ENCODE measurements at regions not wholly inside any gene's neighbourhood (a gene's known extent, or its start where the extent isn't known, plus 50 kb on each side); places are given as distances from the start of the nearest gene placed in this dataset.

DNA sequence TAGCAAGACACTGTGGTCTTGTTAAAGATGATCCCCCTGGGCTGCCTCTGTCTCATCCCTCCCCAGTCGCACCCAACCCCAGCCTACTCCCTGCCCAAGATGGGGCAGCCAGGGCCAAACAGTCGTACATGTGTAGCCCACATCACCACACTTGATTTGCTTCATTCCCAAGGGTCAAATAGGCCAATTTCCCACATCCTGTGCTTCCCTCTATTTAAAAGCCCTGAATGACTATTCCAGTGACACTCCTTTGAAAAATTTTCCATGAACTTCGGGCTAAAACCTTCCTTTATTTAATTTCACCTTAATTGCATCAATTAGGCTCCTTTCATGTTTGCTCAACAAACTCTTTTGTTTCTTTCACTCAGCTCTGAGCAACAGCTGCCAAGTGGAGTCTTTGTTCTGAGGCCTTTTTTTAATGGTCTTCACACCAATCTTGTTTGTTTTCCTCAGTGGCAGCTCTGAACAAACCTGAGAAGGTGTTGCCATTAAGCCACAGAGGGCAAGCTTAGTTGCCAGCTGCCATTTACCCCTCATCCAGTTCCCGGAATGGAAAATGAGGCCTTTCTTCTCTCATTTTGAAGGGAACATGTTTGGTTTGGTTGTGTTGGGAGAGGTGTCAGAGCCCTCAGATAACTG lies 126.9 kb downstream of the APIP start:
- Histone ChIP-seq H3K4me1 (ENCODE audit: insufficient read depth, low read length) (peaks cover 15% of the 10 kb centered on the region), H3K36me3 (ENCODE audit: low read depth, low read length) (no peaks in the 10 kb centered on the region), H3K27ac (ENCODE audit: low read length) (no peak overlapping the region), H3K27me3 (ENCODE audit: low read length) (no peaks in the 10 kb centered on the region), H3K4me3 (ENCODE audit: low read length) (no peak overlapping the region), H3K9me3 (ENCODE audit: low read length) (no peaks in the 10 kb centered on the region), H3K9ac (ENCODE audit: low read length) (no peak overlapping the region), H3F3A (ENCODE audit: low read length, unreplicated experiment) (no peaks in the 10 kb centered on the region), H2AFZ (ENCODE audit: low read length) (no peak overlapping the region), H3K4me2 (ENCODE audit: low read length) (no peak overlapping the region), H3K9me2 (replicated peaks; ENCODE audit: low read length) (no peaks in the 10 kb centered on the region), H4K20me1 (ENCODE audit: low read length) (no peaks in the 10 kb centered on the region), H3K79me2 (ENCODE audit: low read length) (no peaks in the 10 kb centered on the region)
- intact Hi-C loops (cut with micrococcal nuclease) = loop anchor here (10.0 kb wide), 1 partner anchor 95 kb away; no protein-coding TSS in a partner anchor
- TF ChIP-seq, protein P1, sequence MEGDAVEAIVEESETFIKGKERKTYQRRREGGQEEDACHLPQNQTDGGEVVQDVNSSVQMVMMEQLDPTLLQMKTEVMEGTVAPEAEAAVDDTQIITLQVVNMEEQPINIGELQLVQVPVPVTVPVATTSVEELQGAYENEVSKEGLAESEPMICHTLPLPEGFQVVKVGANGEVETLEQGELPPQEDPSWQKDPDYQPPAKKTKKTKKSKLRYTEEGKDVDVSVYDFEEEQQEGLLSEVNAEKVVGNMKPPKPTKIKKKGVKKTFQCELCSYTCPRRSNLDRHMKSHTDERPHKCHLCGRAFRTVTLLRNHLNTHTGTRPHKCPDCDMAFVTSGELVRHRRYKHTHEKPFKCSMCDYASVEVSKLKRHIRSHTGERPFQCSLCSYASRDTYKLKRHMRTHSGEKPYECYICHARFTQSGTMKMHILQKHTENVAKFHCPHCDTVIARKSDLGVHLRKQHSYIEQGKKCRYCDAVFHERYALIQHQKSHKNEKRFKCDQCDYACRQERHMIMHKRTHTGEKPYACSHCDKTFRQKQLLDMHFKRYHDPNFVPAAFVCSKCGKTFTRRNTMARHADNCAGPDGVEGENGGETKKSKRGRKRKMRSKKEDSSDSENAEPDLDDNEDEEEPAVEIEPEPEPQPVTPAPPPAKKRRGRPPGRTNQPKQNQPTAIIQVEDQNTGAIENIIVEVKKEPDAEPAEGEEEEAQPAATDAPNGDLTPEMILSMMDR (conservative IDR thresholded peaks at IDR 0.05; ENCODE audit: low read depth, low read length) = no peak
- ChIA-PET POLR2A (ENCODE audit: unreplicated experiment) (no interaction called here), CTCF (no interaction called here)
- no peak for ATAC-seq
- BruUV-seq (replicated peaks) = no TSS peak
- no peak for DNase-seq

DNA sequence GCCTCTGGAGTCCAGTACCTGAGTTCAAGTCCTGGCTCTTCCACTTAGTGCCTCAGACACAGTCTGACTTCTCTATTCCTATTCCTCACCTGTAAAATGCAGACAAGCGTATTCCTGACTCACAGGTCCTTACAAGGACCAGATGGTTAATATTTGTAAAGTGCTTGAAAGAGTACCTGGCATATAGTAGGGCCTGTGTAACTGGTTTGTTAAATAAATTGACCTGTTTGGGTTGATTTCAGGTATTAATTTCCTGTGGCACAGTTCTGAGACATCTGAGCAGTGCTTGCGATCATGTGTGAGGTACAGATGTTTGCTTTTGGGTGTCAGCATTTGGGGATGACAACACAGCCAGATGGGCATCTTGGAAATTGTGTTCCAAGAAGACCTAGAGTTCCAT lies 127.5 kb downstream of the APIP start:
- Histone ChIP-seq H3K4me3 (ENCODE audit: low read length) (no peak overlapping the region), H3K9me2 (replicated peaks; ENCODE audit: low read length) (no peaks in the 10 kb centered on the region), H3K9ac (ENCODE audit: low read length) (no peak overlapping the region), H3K27ac (ENCODE audit: low read length) (no peak overlapping the region), H3K79me2 (ENCODE audit: low read length) (no peaks in the 10 kb centered on the region), H3F3A (ENCODE audit: low read length, unreplicated experiment) (no peaks in the 10 kb centered on the region), H3K27me3 (ENCODE audit: low read length) (no peaks in the 10 kb centered on the region), H3K4me2 (ENCODE audit: low read length) (no peak overlapping the region), H2AFZ (ENCODE audit: low read length) (no peak overlapping the region), H3K4me1 (ENCODE audit: insufficient read depth, low read length) (peaks cover 21% of the 10 kb centered on the region), H4K20me1 (ENCODE audit: low read length) (no peaks in the 10 kb centered on the region), H3K36me3 (ENCODE audit: low read depth, low read length) (no peaks in the 10 kb centered on the region), H3K9me3 (ENCODE audit: low read length) (no peaks in the 10 kb centered on the region)
- POLR2A ChIA-PET (ENCODE audit: unreplicated experiment) = no interaction called here
- no peak for DNase-seq
- CTCF ChIA-PET = no interaction called here
- intact Hi-C loops (cut with micrococcal nuclease) = loop anchor here (10.0 kb wide), 1 partner anchor 96 kb away; no protein-coding TSS in a partner anchor
- no TSS peak for BruUV-seq (replicated peaks)
- TF ChIP-seq, protein P1 (conservative IDR thresholded peaks at IDR 0.05; ENCODE audit: low read depth, low read length) = no peak
- TF ChIP-seq EZH2phosphoT487 (IDR thresholded peaks at IDR 0.05; ENCODE audit: borderline replicate concordance, low read length) (no peak), EZH2 (IDR thresholded peaks at IDR 0.05; ENCODE audit: low read length, unreplicated experiment) (no peak)
- ATAC-seq = no peak

DNA sequence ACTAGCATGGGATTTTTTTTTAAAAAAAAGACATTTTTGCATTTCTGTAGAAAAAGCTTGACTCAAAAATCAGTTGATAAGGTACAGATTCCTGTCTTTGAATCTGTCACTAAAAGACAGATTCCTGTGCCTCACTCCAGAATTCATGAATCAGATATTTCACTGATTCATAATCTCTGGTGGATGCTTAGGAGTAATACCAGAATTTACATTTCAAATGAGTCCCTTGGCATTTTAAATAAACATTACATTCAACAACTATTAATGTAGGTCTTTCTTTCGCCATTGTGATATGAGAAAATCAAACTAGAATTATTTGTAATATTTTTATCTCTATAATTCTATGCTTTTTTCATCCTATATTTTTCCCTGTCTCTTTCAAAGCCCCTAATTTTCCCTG lies 128.3 kb downstream of the APIP start:
- CTCF ChIA-PET = no interaction called here
- Histone ChIP-seq H2AFZ (ENCODE audit: low read length) (peak overlapping the region; percentile 34; the same call in 1 of the 2 replicates), H3K79me2 (ENCODE audit: low read length) (no peaks in the 10 kb centered on the region), H3K27ac (ENCODE audit: low read length) (no peak overlapping the region), H3K36me3 (ENCODE audit: low read depth, low read length) (no peaks in the 10 kb centered on the region), H3K9ac (ENCODE audit: low read length) (no peak overlapping the region), H3K9me3 (ENCODE audit: low read length) (no peaks in the 10 kb centered on the region), H3K27me3 (ENCODE audit: low read length) (no peaks in the 10 kb centered on the region), H3F3A (ENCODE audit: low read length, unreplicated experiment) (no peaks in the 10 kb centered on the region), H4K20me1 (ENCODE audit: low read length) (no peaks in the 10 kb centered on the region), H3K4me3 (ENCODE audit: low read length) (no peak overlapping the region), H3K9me2 (replicated peaks; ENCODE audit: low read length) (no peaks in the 10 kb centered on the region), H3K4me2 (ENCODE audit: low read length) (0 out of 2 replicates have a peak overlapping the region, but pooled peaks have one; percentile 13), H3K4me1 (ENCODE audit: insufficient read depth, low read length) (peaks cover 26% of the 10 kb centered on the region)
- BruUV-seq (replicated peaks) = no TSS peak
- TF ChIP-seq EZH2 (IDR thresholded peaks at IDR 0.05; ENCODE audit: low read length, unreplicated experiment) (no peak), EZH2phosphoT487 (IDR thresholded peaks at IDR 0.05; ENCODE audit: borderline replicate concordance, low read length) (no peak)
- TF ChIP-seq, protein P1 (conservative IDR thresholded peaks at IDR 0.05; ENCODE audit: low read depth, low read length) = no peak
- intact Hi-C loops (cut with micrococcal nuclease) = loop anchor here (10.0 kb wide), 1 partner anchor 97 kb away; no protein-coding TSS in a partner anchor
- ATAC-seq (no peak; the same call in 1 of the 2 replicates), DNase-seq (peak; percentile 14)
- POLR2A ChIA-PET (ENCODE audit: unreplicated experiment) = no interaction called here
